ENCODE measurements at regions not wholly inside any gene's neighbourhood (a gene's known extent, or its start where the extent isn't known, plus 50 kb on each side); places are given as distances from the start of the nearest gene placed in this dataset.

- TF ChIP-seq CTCF (IDR thresholded peaks at IDR 0.05) (no peak), EZH2 (IDR thresholded peaks at IDR 0.05; ENCODE audit: borderline replicate concordance, insufficient read depth, low read depth, low read length, poor library complexity, severe bottlenecking) (no peak)
Measured at GRCh38 chr19:29308977-29309590, 96.1 kb upstream of the UQCRFS1 start.
